ENCODE measurements at regions not wholly inside any gene's neighbourhood (a gene's known extent, or its start where the extent isn't known, plus 50 kb on each side); places are given as distances from the start of the nearest gene placed in this dataset.
"Not testable (repeated sequence)": the region's sequence is repeated elsewhere in the genome, so short reads cannot be mapped to it uniquely, and the experiment has no call there.

DNA sequence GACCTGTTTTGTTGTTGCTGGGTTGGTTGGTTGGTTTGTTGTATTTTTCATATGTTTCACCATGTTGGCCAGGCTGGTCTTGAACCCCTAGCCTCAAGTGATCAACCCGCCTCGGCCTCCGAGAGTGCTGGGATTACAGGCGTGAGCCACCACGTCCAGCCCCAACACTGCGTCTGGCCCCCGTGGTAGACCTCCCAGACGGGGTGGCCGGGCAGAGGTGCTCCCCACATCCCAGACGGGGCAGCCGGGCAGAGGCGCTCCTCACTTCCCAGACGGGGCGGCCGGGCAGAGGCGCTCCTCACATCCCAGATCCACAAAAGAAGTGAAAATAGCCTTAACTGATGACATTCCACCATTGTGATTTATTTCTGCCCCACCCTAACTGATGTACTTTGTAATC lies 76.2 kb upstream of the PABPC3 start:
- CTCF ChIA-PET (ENCODE audit: low intra/inter-chr PET ratio, low total read pairs), result not testable (repeated sequence)
- 7% methylated on average over 3 of the region's 16 CpGs for WGBS (ENCODE audit: low lambda C conversion rate)

DNA sequence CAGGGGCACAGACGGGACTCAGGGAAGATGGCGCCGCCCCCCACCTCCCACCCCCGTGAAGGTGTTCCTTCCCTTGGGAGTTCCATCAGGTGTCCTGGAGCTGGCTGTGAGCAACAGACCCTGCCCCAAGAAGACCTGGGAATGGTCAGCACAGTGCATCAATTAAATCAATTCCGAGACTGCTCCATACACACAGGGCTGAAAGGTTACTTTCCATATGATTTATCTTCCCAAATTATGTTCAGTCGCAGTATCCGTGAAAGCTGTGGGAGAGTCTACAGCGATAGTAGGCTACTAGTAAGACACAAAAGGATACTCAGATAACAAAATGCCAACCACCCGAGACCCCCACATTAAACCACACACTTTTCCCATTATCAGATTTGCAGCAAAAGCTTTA lies 71.8 kb upstream of the PABPC3 start:
- in situ Hi-C loops (cut with HindIII; ENCODE audit: extremely low pct_ligation_motif_present, low pct_unique_long_range_greater_than_20kb), result no loop called here
- H4K20me1 ChIP-seq (ENCODE audit: insufficient read depth, low read length), result no peaks in the 10 kb centered on the region
- H3K4me1 ChIP-seq (ENCODE audit: insufficient read depth, low read length), result no peaks in the 10 kb centered on the region
- no peak for TF ChIP-seq HDAC1 (CRISPR knock-in tag; IDR thresholded peaks at IDR 0.05)
- TF ChIP-seq FOXK1 (CRISPR knock-in tag; IDR thresholded peaks at IDR 0.05; ENCODE audit: borderline replicate concordance, low read depth), result no peak
- TF ChIP-seq, protein P1, sequence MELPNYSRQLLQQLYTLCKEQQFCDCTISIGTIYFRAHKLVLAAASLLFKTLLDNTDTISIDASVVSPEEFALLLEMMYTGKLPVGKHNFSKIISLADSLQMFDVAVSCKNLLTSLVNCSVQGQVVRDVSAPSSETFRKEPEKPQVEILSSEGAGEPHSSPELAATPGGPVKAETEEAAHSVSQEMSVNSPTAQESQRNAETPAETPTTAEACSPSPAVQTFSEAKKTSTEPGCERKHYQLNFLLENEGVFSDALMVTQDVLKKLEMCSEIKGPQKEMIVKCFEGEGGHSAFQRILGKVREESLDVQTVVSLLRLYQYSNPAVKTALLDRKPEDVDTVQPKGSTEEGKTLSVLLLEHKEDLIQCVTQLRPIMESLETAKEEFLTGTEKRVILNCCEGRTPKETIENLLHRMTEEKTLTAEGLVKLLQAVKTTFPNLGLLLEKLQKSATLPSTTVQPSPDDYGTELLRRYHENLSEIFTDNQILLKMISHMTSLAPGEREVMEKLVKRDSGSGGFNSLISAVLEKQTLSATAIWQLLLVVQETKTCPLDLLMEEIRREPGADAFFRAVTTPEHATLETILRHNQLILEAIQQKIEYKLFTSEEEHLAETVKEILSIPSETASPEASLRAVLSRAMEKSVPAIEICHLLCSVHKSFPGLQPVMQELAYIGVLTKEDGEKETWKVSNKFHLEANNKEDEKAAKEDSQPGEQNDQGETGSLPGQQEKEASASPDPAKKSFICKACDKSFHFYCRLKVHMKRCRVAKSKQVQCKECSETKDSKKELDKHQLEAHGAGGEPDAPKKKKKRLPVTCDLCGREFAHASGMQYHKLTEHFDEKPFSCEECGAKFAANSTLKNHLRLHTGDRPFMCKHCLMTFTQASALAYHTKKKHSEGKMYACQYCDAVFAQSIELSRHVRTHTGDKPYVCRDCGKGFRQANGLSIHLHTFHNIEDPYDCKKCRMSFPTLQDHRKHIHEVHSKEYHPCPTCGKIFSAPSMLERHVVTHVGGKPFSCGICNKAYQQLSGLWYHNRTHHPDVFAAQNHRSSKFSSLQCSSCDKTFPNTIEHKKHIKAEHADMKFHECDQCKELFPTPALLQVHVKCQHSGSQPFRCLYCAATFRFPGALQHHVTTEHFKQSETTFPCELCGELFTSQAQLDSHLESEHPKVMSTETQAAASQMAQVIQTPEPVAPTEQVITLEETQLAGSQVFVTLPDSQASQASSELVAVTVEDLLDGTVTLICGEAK (IDR thresholded peaks at IDR 0.05), result no peak
- TF ChIP-seq, protein P1 (CRISPR knock-in tag; IDR thresholded peaks at IDR 0.05), result no peak
- no peak for TF ChIP-seq ZNF180 (CRISPR knock-in tag; IDR thresholded peaks at IDR 0.05; ENCODE audit: borderline replicate concordance, low read depth)
- no peak for TF ChIP-seq ZNF781 (CRISPR knock-in tag; IDR thresholded peaks at IDR 0.05; ENCODE audit: borderline replicate concordance, not compliant biosample characterization)
- TF ChIP-seq, protein P2, sequence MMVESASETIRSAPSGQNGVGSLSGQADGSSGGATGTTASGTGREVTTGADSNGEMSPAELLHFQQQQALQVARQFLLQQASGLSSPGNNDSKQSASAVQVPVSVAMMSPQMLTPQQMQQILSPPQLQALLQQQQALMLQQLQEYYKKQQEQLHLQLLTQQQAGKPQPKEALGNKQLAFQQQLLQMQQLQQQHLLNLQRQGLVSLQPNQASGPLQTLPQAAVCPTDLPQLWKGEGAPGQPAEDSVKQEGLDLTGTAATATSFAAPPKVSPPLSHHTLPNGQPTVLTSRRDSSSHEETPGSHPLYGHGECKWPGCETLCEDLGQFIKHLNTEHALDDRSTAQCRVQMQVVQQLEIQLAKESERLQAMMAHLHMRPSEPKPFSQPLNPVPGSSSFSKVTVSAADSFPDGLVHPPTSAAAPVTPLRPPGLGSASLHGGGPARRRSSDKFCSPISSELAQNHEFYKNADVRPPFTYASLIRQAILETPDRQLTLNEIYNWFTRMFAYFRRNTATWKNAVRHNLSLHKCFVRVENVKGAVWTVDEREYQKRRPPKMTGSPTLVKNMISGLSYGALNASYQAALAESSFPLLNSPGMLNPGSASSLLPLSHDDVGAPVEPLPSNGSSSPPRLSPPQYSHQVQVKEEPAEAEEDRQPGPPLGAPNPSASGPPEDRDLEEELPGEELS (CRISPR knock-in tag; IDR thresholded peaks at IDR 0.05), result no peak
- BruUV-seq (replicated peaks), result no TSS peak
- no peak overlapping the region for H3K4me2 ChIP-seq (ENCODE audit: low read depth, low read length)
- no peaks in the 10 kb centered on the region for H3K79me2 ChIP-seq (ENCODE audit: insufficient read depth, low read length)
- H3K9me3 ChIP-seq (ENCODE audit: low read length), result no peaks in the 10 kb centered on the region
- DNase-seq (ENCODE audit: low spot score) (no peak), ATAC-seq (no peak), FAIRE-seq (no peak)
- no peak overlapping the region for H2AFZ ChIP-seq (ENCODE audit: low read length)
- POLR2A ChIA-PET, result no interaction called here
- H3K27ac ChIP-seq (ENCODE audit: extremely low read length, insufficient read depth, low read length), result no peak overlapping the region
- no peaks in the 10 kb centered on the region for H3K36me3 ChIP-seq (replicated peaks in 1 of 2; ENCODE audit: control insufficient read depth in 1 of 2, insufficient read depth in 2 of 2, low read length in 2 of 2)
- H3K4me3 ChIP-seq (replicated peaks in 1 of 3; ENCODE audit: insufficient read depth in 1 of 3, low read depth in 2 of 3, low read length in 3 of 3), result no peak overlapping the region
- CTCF ChIA-PET (ENCODE audit: low intra/inter-chr PET ratio, low total read pairs), result no interaction called here
- intact Hi-C loops (cut with micrococcal nuclease; ENCODE audit: unreplicated experiment), result no loop called here
- 20% methylated on average over 7 of the region's 9 CpGs for WGBS (ENCODE audit: low lambda C conversion rate)
- H3K27me3 ChIP-seq (ENCODE audit: control insufficient read depth in 1 of 2, insufficient read depth in 2 of 2, low read length in 2 of 2), result peaks cover 0 to 2% of the 10 kb centered on the region in 2 experiments; a peak in 1 of 5 replicates
- H3K9ac ChIP-seq (ENCODE audit: insufficient read depth, low read depth, low read length), result no peak overlapping the region

More for the DNA sequence above, 76.2 kb upstream of the PABPC3 start:
- H3K4me2 ChIP-seq (ENCODE audit: low read depth, low read length); in situ Hi-C loops (cut with HindIII; ENCODE audit: extremely low pct_ligation_motif_present, low pct_unique_long_range_greater_than_20kb); H3K4me1 ChIP-seq (ENCODE audit: insufficient read depth, low read length); DNase-seq (ENCODE audit: low spot score); H3K36me3 ChIP-seq (replicated peaks in 1 of 2; ENCODE audit: control insufficient read depth in 1 of 2, insufficient read depth in 2 of 2, low read length in 2 of 2); ATAC-seq; H2AFZ ChIP-seq (ENCODE audit: low read length); BruUV-seq (replicated peaks); H3K27me3 ChIP-seq (ENCODE audit: control insufficient read depth in 1 of 2, insufficient read depth in 2 of 2, low read length in 2 of 2); FAIRE-seq; H3K79me2 ChIP-seq (ENCODE audit: insufficient read depth, low read length); POLR2A ChIA-PET; H3K27ac ChIP-seq (ENCODE audit: extremely low read length, insufficient read depth, low read length); H3K9ac ChIP-seq (ENCODE audit: insufficient read depth, low read depth, low read length); intact Hi-C loops (cut with micrococcal nuclease; ENCODE audit: unreplicated experiment); H4K20me1 ChIP-seq (ENCODE audit: insufficient read depth, low read length); H3K9me3 ChIP-seq (ENCODE audit: low read length); H3K4me3 ChIP-seq (replicated peaks in 1 of 3; ENCODE audit: insufficient read depth in 1 of 3, low read depth in 2 of 3, low read length in 3 of 3): not testable (repeated sequence)
